HG02763 (cell line): ENCODE measurements at regions not wholly inside any gene's neighbourhood (a gene's known extent, or its start where the extent isn't known, plus 50 kb on each side); places are given as distances from the start of the nearest gene placed in this dataset.

Experiments
- ATAC-seq: cut with Tn5 transposase; IDR thresholded peaks from one replicate; pipeline ENCODE4 v1.9.1; 2021; ENCODE audit warnings: mild to moderate bottlenecking, moderate library complexity; ENCODE audit not compliant: unreplicated experiment

DNA sequence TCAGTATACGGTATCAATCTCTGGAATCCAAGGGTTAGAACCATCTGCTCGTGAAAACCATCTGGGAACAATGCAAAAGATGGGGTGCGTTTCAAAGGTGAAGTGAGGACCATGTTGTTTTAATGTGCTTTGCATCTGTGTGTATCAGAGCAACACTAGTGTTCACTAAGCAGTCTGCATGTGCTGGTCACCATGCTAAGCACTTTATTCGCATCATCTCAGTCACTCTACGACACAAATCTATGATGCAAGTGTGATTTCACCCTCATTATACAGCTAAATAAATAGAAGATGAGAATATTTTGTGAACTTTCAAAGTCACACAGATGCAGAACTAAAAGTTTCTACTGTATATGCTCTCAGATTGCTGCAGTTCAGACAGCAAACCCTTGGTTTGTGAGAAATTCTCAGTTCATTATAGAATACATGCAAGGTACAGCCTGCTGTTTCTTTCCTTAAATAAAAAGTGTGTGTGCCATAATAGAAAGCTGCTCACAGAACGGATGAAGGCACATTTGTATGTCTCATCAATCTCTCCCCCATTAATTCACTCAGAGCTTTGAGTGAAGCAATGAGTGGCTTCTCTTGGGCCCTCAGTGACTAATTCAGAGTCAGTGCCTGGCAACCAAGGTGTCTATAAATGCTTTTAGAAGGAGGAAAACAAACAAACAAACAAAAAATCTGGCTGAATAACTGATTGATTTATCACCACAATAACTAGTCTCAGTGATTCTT, 652.8 kb upstream of the SOX11 start:
- no peak for ATAC-seq

DNA sequence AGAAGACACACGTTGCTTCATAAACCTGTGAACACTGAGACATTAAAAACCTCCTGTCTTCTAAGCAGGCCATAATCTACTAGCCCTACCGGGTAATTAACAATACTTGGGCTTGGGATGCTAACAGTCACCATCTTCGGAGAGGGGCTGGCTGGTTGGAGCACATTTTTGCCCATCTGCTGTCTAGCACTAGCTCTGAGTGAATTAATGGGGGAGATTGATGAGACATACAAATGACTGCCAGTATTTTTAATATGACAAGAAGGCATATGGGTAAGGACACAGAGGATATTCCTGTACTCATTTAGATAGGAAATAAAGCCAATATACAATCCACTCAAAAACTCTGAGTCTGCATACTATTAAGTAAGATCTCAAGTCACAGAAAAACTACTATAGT, 651.6 kb upstream of the SOX11 start:
- ATAC-seq, result no peak

DNA sequence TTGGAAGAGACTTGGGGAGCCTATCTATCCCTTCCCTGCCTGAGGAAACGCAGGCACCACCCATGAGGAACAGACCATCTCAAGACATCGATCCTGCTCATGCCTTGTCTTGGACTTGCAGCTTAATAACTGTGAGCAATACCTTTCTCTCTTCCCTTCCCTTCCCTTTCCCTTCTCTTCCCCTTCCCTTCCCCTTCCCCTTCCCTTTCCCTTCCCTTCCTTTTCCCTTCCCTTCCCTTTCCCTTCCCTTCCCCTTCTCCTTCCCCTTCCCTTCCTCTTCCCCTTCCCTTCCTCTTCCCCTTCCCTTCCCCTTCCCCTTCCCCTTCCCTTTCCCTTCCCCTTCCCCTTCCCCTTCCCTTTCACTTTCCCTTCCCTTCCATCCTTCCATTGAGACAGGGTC, 650.7 kb upstream of the SOX11 start:
- ATAC-seq, result no peak

GRCh38 chr2:5042666-5043440, 649.3 kb upstream of the SOX11 start:
- ATAC-seq, result no peak

DNA sequence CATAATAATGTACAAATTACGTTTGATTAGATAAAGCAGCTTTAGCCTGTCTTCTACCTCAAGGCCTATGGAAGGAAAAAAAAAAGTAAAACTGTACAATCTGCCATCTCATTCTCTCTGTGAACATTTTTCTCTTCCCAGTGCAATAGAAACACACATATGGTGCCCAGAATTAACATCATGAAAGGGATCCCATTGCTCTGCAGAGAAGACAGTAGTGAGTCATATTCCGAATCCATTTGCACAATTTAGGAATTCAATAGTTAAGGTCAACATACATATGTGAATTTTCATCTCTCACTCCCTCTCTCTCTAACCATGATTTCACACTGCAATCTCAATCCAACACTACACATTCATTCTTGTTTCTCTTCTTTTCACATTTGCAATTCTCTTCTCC, 640.9 kb upstream of the SOX11 start:
- no peak for ATAC-seq

DNA sequence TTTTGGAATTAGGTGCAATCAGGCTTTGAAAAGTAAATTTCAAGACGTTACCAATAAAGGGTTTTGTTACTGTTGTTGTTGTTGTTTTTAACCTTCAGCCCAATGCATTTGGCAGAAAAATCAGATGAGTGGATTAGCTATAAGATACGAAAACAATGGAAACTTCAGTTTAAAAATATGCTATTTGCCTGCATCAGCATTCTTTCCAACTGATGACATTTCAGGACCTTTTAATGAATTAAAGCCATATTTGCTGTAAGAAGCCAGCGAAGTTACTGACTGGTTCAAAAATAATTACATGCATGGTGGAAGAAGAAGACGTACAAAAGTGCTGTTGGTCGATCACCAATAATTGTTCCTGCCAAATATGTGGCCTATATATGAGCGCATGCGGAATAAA, 639.3 kb upstream of the SOX11 start:
- no peak for ATAC-seq

GRCh38 chr2:5057891-5058351, 634.3 kb upstream of the SOX11 start:
- ATAC-seq, result no peak

- ATAC-seq, result no peak
These were observed 631.2 kb upstream of the SOX11 start for GRCh38 chr2:5060956-5061355.

DNA sequence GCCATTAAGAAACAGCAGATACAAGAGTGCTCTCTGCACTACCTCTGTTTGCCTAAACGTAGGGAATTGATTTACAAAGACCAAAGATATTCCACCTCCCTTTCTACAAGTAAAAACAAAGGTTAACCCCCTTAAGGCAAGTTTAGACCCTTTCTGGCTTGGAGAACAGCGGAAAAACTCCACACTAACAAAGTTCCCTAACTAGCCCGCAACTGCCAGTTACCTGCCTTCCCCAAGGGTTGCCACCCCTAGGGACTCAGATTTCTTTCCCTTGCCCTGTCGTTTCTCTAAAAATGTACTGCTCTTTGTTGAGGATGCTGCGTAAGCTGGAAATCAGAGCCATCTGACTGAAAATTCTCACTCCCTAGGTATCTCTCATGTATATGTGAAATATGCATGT, 627.5 kb upstream of the SOX11 start:
- no peak for ATAC-seq

DNA sequence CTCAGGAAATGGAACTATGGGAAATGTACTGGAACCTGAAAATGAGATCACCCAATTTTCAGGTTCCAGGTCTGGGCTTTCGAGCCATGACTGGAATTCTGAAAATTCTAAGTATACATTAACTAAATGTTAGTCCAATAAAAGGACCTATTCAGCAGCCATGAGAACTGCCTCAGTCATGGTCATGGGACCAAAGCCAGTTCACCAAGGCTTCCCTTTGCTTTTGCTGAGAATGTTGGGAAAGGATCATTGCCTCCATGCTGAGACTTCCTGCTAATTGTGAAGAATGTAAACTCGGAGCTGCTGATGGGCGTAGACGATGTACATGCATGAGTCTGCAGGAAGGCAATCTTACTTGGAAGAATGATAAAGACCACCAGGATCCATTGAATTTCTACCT, 624.4 kb upstream of the SOX11 start:
- ATAC-seq, result no peak

DNA sequence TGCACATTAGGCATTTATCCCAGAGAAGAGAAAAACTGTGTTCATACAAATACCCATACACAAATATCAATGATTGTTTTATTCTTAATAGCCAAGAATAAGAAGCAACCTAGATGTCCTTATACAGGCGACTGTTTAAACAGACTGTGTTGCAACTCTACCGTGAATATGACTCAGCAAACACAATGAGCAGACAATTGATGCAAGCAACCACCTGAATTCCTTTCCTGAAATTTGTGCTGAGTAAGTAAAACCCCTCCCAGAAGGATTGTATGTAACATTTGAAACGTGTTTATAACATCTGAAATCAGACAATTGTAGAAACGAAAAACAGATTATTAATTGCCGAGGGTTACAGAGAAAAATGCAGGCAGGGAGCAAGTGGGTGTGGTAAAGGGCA, 621.9 kb upstream of the SOX11 start:
- no peak for ATAC-seq

DNA sequence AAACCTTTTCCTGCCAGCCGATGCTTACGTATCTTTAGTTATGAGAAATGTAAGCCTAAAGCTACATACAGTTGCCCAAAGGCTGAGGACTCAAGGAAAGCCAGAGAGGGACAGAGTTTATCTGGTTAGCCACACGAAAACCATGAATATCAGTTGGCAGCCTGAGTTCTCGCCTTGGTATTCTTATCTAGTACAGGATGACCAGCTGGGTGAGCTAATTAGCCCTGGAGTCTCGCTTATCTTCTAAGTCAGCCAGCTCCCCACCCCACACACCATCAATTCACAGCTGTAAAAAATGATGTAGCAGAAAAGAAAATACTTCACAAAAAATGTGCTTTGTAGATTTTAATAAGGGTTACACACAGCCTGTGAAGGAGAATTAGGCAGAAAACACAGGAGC, 617.5 kb upstream of the SOX11 start:
- ATAC-seq, result no peak

DNA sequence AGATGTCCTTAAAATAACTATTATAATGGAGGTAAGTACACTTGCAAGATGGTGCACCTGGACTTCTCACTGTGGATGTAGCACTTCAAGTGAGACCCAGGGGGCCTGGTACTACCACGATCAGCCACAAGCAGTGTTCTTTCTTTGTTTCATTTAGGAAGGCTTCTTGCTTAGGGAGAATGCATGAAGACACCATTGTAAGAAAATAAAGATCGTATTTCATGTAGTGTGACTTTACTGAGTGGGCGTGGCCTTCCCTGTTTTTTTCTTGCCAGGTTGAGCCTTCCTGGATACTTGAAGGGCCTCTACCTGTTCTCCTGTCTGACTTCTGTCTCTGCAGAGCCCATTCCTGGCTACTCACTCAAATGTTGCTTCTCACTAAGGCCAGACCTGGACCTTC, 615.6 kb upstream of the SOX11 start:
- no peak for ATAC-seq

DNA sequence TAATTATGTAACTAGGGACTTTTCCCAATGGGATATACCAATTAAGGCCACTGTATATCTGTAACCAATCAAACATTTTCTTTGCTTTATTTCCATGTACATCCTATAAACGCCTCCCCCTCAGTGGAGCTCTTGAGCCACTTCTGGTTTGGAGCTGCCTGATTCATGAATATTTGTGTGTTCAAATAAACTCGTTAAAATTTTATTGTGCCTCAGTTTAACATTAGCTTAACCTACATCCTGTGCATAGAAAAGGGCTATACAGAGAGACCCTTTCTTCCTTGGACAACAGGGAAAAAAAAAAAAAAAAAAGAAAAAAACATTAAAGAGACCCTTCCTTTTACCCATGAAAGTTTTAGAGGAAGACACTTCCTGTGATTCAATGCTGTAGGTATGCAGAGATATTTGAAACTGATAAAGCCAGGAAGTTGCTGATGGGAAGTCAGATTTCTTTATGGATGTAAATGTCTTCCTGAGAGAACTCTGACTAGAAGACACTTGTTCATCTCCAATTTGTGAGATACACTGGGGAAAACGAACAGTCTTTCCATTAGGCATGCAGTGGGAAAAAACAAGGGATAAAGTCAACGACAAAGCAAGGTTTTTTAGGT, 614.6 kb upstream of the SOX11 start:
- ATAC-seq, result no peak

GRCh38 chr2:5083402-5083801, 608.8 kb upstream of the SOX11 start:
- no peak for ATAC-seq

GRCh38 chr2:5089409-5089808, 602.8 kb upstream of the SOX11 start:
- ATAC-seq, result no peak

GRCh38 chr2:5093056-5093455, 599.1 kb upstream of the SOX11 start:
- no peak for ATAC-seq

DNA sequence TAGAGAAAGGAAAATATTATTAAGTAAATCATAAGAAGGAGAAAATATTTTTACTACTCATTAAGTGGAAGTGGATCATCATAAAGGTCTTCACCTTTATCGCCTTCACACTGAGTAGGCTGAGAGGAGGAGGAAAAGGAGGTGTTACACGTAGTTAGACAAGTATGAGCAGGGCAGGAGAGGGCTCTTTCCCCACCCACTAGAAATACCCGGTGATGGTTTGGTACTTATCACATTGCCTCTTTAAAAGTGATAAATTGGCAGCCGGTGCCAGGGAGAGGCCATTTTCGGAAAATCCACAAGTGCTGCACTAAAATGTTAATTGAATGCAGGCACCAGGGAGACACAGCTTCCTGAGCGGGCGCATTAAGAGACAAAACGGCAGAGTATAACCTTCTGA, 598.7 kb upstream of the SOX11 start:
- ATAC-seq, result no peak

GRCh38 chr2:5094192-5094591, 598.0 kb upstream of the SOX11 start:
- ATAC-seq, result no peak

- no peak for ATAC-seq
These were observed 593.9 kb upstream of the SOX11 start for GRCh38 chr2:5098286-5098685.

DNA sequence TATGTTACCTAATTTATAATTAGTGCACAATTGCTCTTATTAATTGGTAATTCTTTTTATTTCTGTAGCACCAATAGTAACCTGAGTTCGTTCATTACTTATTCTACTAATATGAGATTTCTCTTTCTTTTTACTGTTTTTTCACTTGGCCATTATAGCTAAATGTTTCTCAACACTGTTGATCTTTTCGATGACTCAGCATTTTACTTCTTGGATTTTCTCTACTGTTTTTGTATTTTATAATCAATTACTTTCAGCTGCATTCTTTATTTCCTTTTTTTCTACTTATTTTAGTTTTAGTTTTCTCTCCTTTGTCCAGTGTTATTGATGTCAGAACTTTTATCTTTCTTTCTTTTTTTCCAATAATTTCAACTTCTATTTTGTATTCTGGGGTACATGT, 589.4 kb upstream of the SOX11 start:
- ATAC-seq, result no peak

GRCh38 chr2:5111581-5111980, 580.6 kb upstream of the SOX11 start:
- ATAC-seq, result no peak
